ENCODE measurements at regions not wholly inside any gene's neighbourhood (a gene's known extent, or its start where the extent isn't known, plus 50 kb on each side); places are given as distances from the start of the nearest gene placed in this dataset.
"Not testable (repeated sequence)": the region's sequence is repeated elsewhere in the genome, so short reads cannot be mapped to it uniquely, and the experiment has no call there.

- H3K9me3 Mint-ChIP-seq; H3K27me3 Mint-ChIP-seq; H3K27ac Mint-ChIP-seq; H3K36me3 Mint-ChIP-seq (ENCODE audit: low read depth); H3K4me1 Mint-ChIP-seq; H3K4me3 Mint-ChIP-seq; ATAC-seq; DNase-seq: not testable (repeated sequence)
Measured at GRCh38 chr15:21062619-21063163, 196.6 kb upstream of the POTEB2 start.

DNA sequence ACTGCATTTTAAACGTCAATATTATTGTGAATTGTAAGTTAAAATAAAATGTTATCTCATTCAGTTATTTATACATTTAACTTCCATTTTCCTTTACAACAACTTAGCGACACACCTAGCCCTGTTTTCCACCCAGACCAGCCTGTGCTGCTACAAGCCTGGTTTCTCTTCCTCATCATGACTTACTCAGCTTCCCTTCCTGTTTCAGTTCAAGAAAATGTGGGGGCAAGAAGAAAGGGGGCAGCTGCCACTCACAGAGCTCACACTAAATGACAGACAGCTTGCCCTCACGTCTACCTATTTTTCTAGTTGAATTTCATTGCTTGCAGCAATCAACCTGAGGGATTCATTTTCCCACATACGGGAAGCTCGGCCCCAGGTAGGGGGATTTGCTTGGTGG is 185.8 kb upstream of the POTEB2 start:
- H3K9me3 Mint-ChIP-seq; ATAC-seq; H3K36me3 Mint-ChIP-seq (ENCODE audit: low read depth); H3K4me1 Mint-ChIP-seq; H3K4me3 Mint-ChIP-seq; H3K27me3 Mint-ChIP-seq; H3K27ac Mint-ChIP-seq; DNase-seq: not testable (repeated sequence)

- not testable (repeated sequence) for ATAC-seq; H3K27me3 Mint-ChIP-seq; H3K4me1 Mint-ChIP-seq; DNase-seq; H3K9me3 Mint-ChIP-seq; H3K4me3 Mint-ChIP-seq; H3K27ac Mint-ChIP-seq; H3K36me3 Mint-ChIP-seq (ENCODE audit: low read depth)
Measured at GRCh38 chr15:21031703-21032102, 165.6 kb upstream of the POTEB2 start.

DNA sequence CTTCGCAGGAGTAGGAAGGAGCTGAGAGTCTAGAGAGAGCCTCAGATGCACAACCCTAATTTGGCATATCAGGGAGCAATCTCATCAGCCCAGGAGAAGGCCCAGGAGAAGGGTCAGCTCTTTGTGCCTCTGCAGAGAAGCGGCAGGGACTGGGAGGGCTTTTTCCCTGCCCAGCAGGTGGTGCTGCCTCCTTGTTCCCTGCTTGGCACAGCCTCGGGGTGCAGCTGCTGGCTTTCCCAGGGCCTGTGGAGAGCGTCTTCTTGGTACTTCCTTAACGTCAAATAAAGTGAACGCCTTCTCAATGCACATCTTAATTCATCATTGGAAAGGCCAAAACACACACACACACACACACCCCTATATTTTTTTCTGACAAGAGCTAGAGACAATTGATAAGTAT is 162.9 kb upstream of the POTEB2 start:
- H3K9me3 Mint-ChIP-seq; H3K27me3 Mint-ChIP-seq; H3K4me1 Mint-ChIP-seq; H3K27ac Mint-ChIP-seq; DNase-seq; H3K4me3 Mint-ChIP-seq; ATAC-seq; H3K36me3 Mint-ChIP-seq (ENCODE audit: low read depth): not testable (repeated sequence)

- H3K36me3 Mint-ChIP-seq (ENCODE audit: low read depth); H3K4me1 Mint-ChIP-seq; H3K9me3 Mint-ChIP-seq; H3K27ac Mint-ChIP-seq; DNase-seq; H3K4me3 Mint-ChIP-seq; H3K27me3 Mint-ChIP-seq; ATAC-seq: not testable (repeated sequence)
Measured at GRCh38 chr15:21027942-21028341, 161.8 kb upstream of the POTEB2 start.

- H3K27ac Mint-ChIP-seq; H3K36me3 Mint-ChIP-seq (ENCODE audit: low read depth); H3K4me1 Mint-ChIP-seq; ATAC-seq; H3K4me3 Mint-ChIP-seq; H3K9me3 Mint-ChIP-seq; DNase-seq; H3K27me3 Mint-ChIP-seq: not testable (repeated sequence)
Measured at GRCh38 chr15:21026848-21027247, 160.7 kb upstream of the POTEB2 start.

DNA sequence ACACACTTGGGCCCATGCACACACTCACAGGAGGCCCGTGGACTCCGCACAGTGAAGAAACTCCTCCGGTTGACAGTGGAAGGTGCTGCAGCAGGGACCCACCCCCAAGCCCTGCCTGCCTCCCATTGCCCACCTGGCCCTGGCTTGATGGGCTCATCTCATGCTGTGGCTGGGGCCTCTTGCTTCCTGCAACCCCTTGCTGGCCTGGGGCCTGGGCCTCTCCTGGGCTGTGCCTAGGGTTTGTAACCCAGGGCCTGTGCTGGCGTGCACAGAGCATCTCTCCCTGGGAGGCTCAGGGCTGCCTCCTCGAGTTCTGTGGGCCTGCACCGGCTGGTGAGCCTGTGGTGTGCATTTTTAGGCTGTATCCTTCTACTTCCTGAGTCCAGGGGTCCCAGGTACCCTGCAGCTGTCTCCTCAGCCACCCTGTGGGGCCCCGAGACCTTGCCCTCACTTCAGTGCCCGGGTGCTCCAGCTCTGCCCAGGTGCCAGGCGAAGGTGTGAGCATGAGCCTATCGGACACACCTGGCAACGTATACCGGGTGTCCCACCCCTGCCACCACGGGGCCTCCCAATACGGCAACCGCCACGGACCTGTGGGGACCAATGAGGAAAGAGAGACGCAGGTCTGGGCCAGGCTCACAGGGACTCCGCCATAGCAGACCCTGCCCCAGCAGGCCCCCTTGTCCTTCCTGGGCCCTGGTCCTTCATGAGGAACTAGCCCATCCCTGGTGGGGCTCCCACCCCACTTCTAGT is 158.3 kb upstream of the POTEB2 start:
- H3K36me3 Mint-ChIP-seq (ENCODE audit: low read depth); H3K4me1 Mint-ChIP-seq; DNase-seq; H3K9me3 Mint-ChIP-seq; H3K27ac Mint-ChIP-seq; ATAC-seq; H3K4me3 Mint-ChIP-seq; H3K27me3 Mint-ChIP-seq: not testable (repeated sequence)

DNA sequence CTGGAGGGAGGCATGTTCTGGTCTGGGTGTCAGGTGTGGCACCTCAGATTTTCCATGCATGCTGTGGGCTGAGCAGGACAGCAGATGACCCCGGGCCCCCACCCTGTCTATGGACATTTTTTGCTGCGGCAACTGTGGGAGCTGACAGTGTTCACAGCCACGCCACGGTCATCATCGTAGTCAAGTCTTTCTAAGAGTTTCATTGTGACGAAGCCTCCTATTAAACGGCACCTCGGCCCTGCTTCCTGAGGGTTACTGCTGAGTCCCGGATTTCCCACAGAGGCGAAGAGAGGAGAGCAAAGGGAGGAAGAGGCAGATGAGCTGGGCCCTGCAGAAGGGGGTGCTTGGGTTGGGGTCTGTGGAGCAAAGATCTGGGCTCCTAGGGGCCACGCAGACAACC is 152.1 kb upstream of the POTEB2 start:
- not testable (repeated sequence) for H3K9me3 Mint-ChIP-seq; ATAC-seq; H3K27ac Mint-ChIP-seq; H3K4me1 Mint-ChIP-seq; H3K4me3 Mint-ChIP-seq; DNase-seq; H3K27me3 Mint-ChIP-seq; H3K36me3 Mint-ChIP-seq (ENCODE audit: low read depth)

GRCh38 chr15:21017326-21017725 is 151.2 kb upstream of the POTEB2 start:
- not testable (repeated sequence) for DNase-seq

DNA sequence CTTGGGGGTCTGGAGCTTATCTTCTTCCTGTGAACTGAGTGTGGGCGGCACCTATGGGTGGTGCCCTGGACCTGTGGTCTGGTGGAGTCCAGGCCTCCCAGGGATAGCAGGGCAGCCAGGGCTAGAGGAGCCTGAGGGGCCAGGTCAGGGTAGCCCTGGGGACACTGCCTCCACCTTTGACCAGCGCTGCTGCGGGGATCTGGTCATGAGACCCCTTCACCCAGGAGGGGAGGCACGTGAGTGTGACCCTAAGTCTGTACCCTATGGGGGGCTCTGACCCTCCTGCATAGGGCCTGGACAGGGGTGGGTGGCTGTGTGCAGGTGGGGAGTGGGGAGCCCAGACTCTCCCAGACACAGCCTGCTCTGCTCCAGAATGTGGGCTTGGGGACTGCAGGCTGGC is 150.5 kb upstream of the POTEB2 start:
- H3K4me3 Mint-ChIP-seq; H3K4me1 Mint-ChIP-seq; H3K27ac Mint-ChIP-seq; ATAC-seq; DNase-seq; H3K36me3 Mint-ChIP-seq (ENCODE audit: low read depth); H3K27me3 Mint-ChIP-seq; H3K9me3 Mint-ChIP-seq: not testable (repeated sequence)

More at GRCh38 chr15:21017326-21017725, 151.2 kb upstream of the POTEB2 start:
- not testable (repeated sequence) for H3K27ac Mint-ChIP-seq; H3K36me3 Mint-ChIP-seq (ENCODE audit: low read depth); H3K4me1 Mint-ChIP-seq; ATAC-seq; H3K9me3 Mint-ChIP-seq; H3K4me3 Mint-ChIP-seq; H3K27me3 Mint-ChIP-seq

DNA sequence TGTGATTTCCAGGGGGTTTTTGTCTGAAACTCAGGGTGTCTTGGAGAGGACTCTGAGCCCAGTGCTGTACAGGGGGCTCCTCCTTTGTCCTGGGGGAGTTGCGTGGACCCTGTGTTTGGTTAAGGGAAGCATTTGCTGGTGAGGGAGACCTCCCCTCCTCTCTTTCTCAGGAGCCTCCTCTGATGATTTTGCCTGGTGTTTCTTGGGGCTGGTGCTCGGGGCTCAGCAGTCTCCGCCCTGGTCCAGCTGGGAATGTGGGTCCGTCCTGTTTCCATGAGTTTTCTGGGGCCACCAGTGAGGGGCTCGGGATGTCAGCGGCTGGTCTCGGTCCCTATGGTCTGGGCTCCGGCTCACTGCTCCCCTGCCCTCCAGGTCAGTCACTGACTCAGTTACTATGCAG is 149.1 kb upstream of the POTEB2 start:
- H3K36me3 Mint-ChIP-seq (ENCODE audit: low read depth); H3K9me3 Mint-ChIP-seq; H3K4me1 Mint-ChIP-seq; DNase-seq; H3K27me3 Mint-ChIP-seq; H3K27ac Mint-ChIP-seq; H3K4me3 Mint-ChIP-seq; ATAC-seq: not testable (repeated sequence)

- not testable (repeated sequence) for H3K27me3 Mint-ChIP-seq; H3K27ac Mint-ChIP-seq; ATAC-seq; H3K4me1 Mint-ChIP-seq; DNase-seq; H3K36me3 Mint-ChIP-seq (ENCODE audit: low read depth); H3K4me3 Mint-ChIP-seq; H3K9me3 Mint-ChIP-seq
Measured at GRCh38 chr15:21013308-21013707, 147.2 kb upstream of the POTEB2 start.

DNA sequence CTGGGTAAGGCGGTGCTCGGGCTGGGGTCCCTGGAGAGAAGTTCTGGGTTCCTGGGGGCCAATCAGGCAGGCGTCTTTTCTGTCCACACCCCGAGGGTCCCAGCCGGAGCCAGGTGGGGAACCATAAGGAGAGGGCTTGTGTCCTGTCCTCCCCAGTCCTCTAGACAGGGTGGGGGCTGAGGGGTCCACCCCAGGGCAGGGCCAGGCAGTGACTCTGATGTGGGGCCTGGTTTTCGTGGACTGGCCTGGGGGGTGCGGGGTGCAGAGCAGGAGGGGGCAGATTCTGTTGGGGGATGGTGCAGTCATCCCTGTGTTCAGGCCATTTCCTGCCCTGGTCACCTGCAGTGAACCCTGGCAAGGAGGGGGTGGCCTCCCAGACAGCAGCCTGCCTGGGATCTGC is 143.5 kb upstream of the POTEB2 start:
- not testable (repeated sequence) for H3K36me3 Mint-ChIP-seq (ENCODE audit: low read depth); H3K27ac Mint-ChIP-seq; DNase-seq; H3K4me1 Mint-ChIP-seq; ATAC-seq; H3K4me3 Mint-ChIP-seq; H3K27me3 Mint-ChIP-seq; H3K9me3 Mint-ChIP-seq

DNA sequence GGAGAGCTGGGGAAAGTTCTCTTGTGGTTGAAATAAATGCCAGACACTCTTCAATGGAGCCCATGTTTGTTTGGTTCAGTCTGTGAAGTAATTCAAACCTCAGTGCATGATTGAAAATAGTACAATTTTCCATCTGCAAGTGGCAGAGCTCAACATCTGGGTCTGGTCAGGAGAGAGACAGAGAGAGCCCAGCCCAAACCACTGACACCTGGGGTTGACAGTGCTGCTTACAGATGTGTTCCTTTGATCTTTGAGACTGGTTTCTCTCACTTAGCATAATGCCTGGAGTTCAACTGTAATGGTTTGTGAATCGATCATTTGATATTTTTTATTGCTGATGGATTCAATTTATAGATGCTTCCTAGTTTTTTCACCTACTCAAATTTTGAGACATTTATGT is 137.3 kb upstream of the POTEB2 start:
- not testable (repeated sequence) for H3K27me3 Mint-ChIP-seq, H3K9me3 Mint-ChIP-seq

DNA sequence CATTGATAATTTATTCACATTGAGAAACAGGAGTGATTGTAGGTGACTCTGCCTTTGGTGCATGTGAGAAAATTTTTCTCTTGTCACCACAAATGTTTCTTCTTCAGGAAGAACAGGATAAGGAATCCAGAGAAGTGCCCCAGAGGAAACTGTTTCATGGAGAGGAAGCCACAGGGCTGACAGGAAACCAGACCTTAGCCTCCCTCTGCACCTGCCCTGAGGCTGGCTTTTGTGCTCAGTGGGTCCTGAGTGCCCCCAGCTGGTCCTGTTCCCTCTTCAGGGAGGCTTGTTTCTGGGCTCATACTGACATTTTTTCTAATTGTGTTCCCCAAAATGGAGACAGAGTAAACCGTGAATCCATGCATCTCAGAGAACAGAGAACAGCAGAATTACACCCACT is 135.8 kb upstream of the POTEB2 start:
- DNase-seq; H3K27me3 Mint-ChIP-seq; H3K27ac Mint-ChIP-seq; H3K4me1 Mint-ChIP-seq; H3K4me3 Mint-ChIP-seq; ATAC-seq; H3K36me3 Mint-ChIP-seq (ENCODE audit: low read depth); H3K9me3 Mint-ChIP-seq: not testable (repeated sequence)

More for the DNA sequence above, 137.3 kb upstream of the POTEB2 start:
- H3K36me3 Mint-ChIP-seq (ENCODE audit: low read depth); H3K4me1 Mint-ChIP-seq; DNase-seq; ATAC-seq; H3K27ac Mint-ChIP-seq; H3K4me3 Mint-ChIP-seq: not testable (repeated sequence)

- not testable (repeated sequence) for DNase-seq; H3K36me3 Mint-ChIP-seq (ENCODE audit: low read depth); H3K27me3 Mint-ChIP-seq; H3K4me3 Mint-ChIP-seq; ATAC-seq; H3K9me3 Mint-ChIP-seq; H3K4me1 Mint-ChIP-seq; H3K27ac Mint-ChIP-seq
Measured at GRCh38 chr15:20991691-20992090, 125.6 kb upstream of the POTEB2 start.
